Caco-2 (cell line): ENCODE measurements at regions not wholly inside any gene's neighbourhood (a gene's known extent, or its start where the extent isn't known, plus 50 kb on each side); places are given as distances from the start of the nearest gene placed in this dataset.

Experiments
- BruUV-seq: library from RNA; stranded (reverse); fragments of 400-500 nt; replicated peaks from 2 replicates; lab custom pipeline; 2021; lab: Mats Ljungman, UMichigan
- CTCF ChIA-PET: fragments of 300-600 bp; sonication (Branson Sonifier 250); formaldehyde crosslinking; loops from one replicate; lab custom pipeline; 2022; ENCODE audit warnings: antibody characterized with exemption; lab: Charles Lee
- POLR2A ChIA-PET: fragments of 300-600 bp; sonication (Branson Sonifier 250); formaldehyde crosslinking; loops from one replicate; lab custom pipeline; 2022; ENCODE audit warnings: antibody characterized with exemption; lab: Charles Lee
- DNase-seq, 2 experiments: peaks; one replicate each; pipeline versions ENCODE4 v3.0.0 to v3.0.0-alpha.2; 2020 to 2022
- H3K27me3 ChIP-seq: replicated peaks from 2 replicates; pipeline ENCODE4 v1.6.0; 2011; ENCODE audit warnings: low read length; ENCODE audit not compliant: control insufficient read depth, insufficient read depth
- H3K36me3 ChIP-seq: 2 replicates; pipeline ENCODE4 v1.5.1; 2011; ENCODE audit warnings: low read length; ENCODE audit not compliant: control insufficient read depth, insufficient read depth
- H3K4me1 ChIP-seq: fragments of 250-450 bp; sonication (Bioruptor Pico); 2 replicates; pipeline ENCODE4 v1.5.1; 2020; ENCODE audit warnings: mild to moderate bottlenecking
- H3K4me3 ChIP-seq: 2 replicates; pipeline ENCODE4 v1.5.1; 2011; ENCODE audit warnings: low read depth, mild to moderate bottlenecking, control low read depth, low read length
- H3K9me3 ChIP-seq: fragments of 250-450 bp; sonication (Bioruptor Pico); 2 replicates; pipeline ENCODE4 v1.5.1; 2020; ENCODE audit warnings: mild to moderate bottlenecking, moderate library complexity
- H3K27ac Mint-ChIP-seq: one replicate; pipeline ENCODE4 v1.8.0; 2022; ENCODE audit warnings: mixed read lengths; ENCODE audit not compliant: unreplicated experiment
- H3K27me3 Mint-ChIP-seq: one replicate; pipeline ENCODE4 v1.8.0; 2022; ENCODE audit warnings: mixed read lengths; ENCODE audit not compliant: insufficient read depth, unreplicated experiment
- H3K36me3 Mint-ChIP-seq: one replicate; pipeline ENCODE4 v1.8.0; 2022; ENCODE audit warnings: mild to moderate bottlenecking, mixed read lengths; ENCODE audit not compliant: insufficient read depth, unreplicated experiment
- H3K4me1 Mint-ChIP-seq: one replicate; pipeline ENCODE4 v1.8.0; 2022; ENCODE audit warnings: low read depth, mixed read lengths; ENCODE audit not compliant: unreplicated experiment
- H3K4me3 Mint-ChIP-seq: one replicate; pipeline ENCODE4 v1.8.0; 2022; ENCODE audit warnings: mild to moderate bottlenecking, moderate library complexity, mixed read lengths; ENCODE audit not compliant: unreplicated experiment
- H3K9me3 Mint-ChIP-seq: one replicate; pipeline ENCODE4 v1.8.0; 2022; ENCODE audit warnings: mixed read lengths; ENCODE audit not compliant: unreplicated experiment
- intact Hi-C: fragments of 100-400 bp; cut with micrococcal nuclease; formaldehyde crosslinking; loops from one replicate; pipeline ENCODE4 v1.10.0; 2022; ENCODE audit not compliant: unreplicated experiment
- TF ChIP-seq, protein P1 (sequence below), 2 experiments: fragments of 200-600 bp in 1 of 2; IDR thresholded peaks; 1 replicate in 1 of 2; 2 replicates in 1 of 2; pipeline versions ENCODE4 v1.5.1 to v1.8.0; 2011 to 2022; ENCODE audit warnings: antibody characterized with exemption in 1 of 2, control low read depth in 1 of 2, inconsistent platforms in 1 of 2, low read depth in 1 of 2, low read length in 1 of 2, mild to moderate bottlenecking in 1 of 2, moderate library complexity in 1 of 2; ENCODE audit not compliant: insufficient read depth in 1 of 2, severe bottlenecking in 1 of 2, unreplicated experiment in 1 of 2

DNA sequence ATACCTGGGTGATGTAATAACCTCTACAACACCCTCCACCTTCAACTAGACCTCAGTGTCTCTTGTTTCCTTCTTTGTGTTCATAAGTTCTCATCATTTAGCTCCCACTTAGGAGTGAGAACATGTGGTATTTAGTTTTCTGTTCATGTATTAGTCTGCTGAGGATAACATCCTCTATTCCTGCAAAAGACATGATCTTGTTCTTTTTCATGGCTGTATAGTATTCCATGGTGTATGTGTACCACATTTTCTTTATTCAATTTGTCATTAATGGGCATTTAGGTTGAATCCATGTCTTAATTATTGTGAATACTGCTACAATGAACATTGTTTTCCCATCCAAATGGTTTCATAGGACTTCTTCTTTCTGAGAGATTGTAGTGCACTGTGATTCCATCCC, 135.7 kb downstream of the MBL2 start:
- no peak for DNase-seq
- intact Hi-C loops = loop anchor here (1.0 to 2.0 kb wide), 4 partner anchors 38 to 329 kb away; no protein-coding TSS in a partner anchor
- no TSS peak for BruUV-seq
- Histone ChIP-seq H3K36me3 (no peaks in the 10 kb centered on the region), H3K27me3 (no peaks in the 10 kb centered on the region), H3K9me3 (peaks cover 6% of the 10 kb centered on the region; the same call in 1 of the 2 replicates), H3K4me1 (peaks cover 27% of the 10 kb centered on the region), H3K4me3 (no peak overlapping the region)
- no peak overlapping the region for H3K4me3 Mint-ChIP-seq
- no peaks in the 10 kb centered on the region for H3K27me3 Mint-ChIP-seq
- no peak overlapping the region for H3K27ac Mint-ChIP-seq
- peaks cover 8% of the 10 kb centered on the region for H3K9me3 Mint-ChIP-seq
- TF ChIP-seq, protein P1, sequence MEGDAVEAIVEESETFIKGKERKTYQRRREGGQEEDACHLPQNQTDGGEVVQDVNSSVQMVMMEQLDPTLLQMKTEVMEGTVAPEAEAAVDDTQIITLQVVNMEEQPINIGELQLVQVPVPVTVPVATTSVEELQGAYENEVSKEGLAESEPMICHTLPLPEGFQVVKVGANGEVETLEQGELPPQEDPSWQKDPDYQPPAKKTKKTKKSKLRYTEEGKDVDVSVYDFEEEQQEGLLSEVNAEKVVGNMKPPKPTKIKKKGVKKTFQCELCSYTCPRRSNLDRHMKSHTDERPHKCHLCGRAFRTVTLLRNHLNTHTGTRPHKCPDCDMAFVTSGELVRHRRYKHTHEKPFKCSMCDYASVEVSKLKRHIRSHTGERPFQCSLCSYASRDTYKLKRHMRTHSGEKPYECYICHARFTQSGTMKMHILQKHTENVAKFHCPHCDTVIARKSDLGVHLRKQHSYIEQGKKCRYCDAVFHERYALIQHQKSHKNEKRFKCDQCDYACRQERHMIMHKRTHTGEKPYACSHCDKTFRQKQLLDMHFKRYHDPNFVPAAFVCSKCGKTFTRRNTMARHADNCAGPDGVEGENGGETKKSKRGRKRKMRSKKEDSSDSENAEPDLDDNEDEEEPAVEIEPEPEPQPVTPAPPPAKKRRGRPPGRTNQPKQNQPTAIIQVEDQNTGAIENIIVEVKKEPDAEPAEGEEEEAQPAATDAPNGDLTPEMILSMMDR (IDR thresholded peaks at IDR 0.05; ENCODE audit: insufficient read depth in 1 of 2, low read depth in 1 of 2, low read length in 1 of 2, severe bottlenecking in 1 of 2, unreplicated experiment in 1 of 2) = no peak
- CTCF ChIA-PET = interaction anchor here (0.9 kb wide), 1 partner anchor 92 kb away, joined by 3 read pairs; no protein-coding TSS in a partner anchor
- no peaks in the 10 kb centered on the region for H3K36me3 Mint-ChIP-seq
- peaks cover 34% of the 10 kb centered on the region for H3K4me1 Mint-ChIP-seq
- POLR2A ChIA-PET = no interaction called here

DNA sequence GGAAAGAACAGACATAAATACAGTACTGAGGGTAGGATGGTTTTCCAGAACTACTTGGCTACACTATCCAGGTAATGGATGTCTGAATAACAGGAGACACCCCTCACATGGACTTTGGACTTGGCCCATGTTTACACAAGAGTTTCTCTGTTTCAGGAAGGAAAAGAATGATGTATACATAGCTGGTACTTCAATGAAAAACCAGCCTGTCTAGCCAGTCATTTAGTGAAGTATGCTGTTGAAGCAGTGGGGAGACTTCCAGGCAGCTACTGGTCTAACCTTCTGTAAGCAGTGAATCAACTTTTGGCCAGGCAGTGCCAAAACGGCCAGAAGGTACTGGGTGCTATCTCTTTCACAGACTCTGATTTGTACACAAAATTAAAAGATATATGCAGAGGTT, 135.0 kb downstream of the MBL2 start:
- peak; percentile 86 to 89 for DNase-seq
- Mint-ChIP-seq H3K9me3 (peaks cover 8% of the 10 kb centered on the region), H3K36me3 (no peaks in the 10 kb centered on the region), H3K4me3 (peak overlapping the region; percentile 14), H3K27ac (peak overlapping the region; percentile 57), H3K4me1 (peaks cover 40% of the 10 kb centered on the region), H3K27me3 (no peaks in the 10 kb centered on the region)
- CTCF ChIA-PET = interaction anchor here (0.5 to 1.0 kb wide), 6 partner anchors 45 to 330 kb away, joined by 3 to 9 read pairs (median 4); partner anchors contain the start of gene DKK1
- POLR2A ChIA-PET = interaction anchor here (0.6 kb wide), 1 partner anchor 324 kb away, joined by 5 read pairs; the partner anchor contains the start of gene DKK1
- Histone ChIP-seq H3K9me3 (peaks cover 6% of the 10 kb centered on the region; the same call in 1 of the 2 replicates), H3K4me1 (peaks cover 34% of the 10 kb centered on the region), H3K4me3 (no peak overlapping the region), H3K27me3 (no peaks in the 10 kb centered on the region), H3K36me3 (no peaks in the 10 kb centered on the region)
- BruUV-seq = no TSS peak
- intact Hi-C loops = loop anchor here (1.0 to 2.0 kb wide), 4 partner anchors 39 to 329 kb away; no protein-coding TSS in a partner anchor
- TF ChIP-seq, protein P1 (IDR thresholded peaks at IDR 0.05; ENCODE audit: insufficient read depth in 1 of 2, low read depth in 1 of 2, low read length in 1 of 2, severe bottlenecking in 1 of 2, unreplicated experiment in 1 of 2) = no peak

DNA sequence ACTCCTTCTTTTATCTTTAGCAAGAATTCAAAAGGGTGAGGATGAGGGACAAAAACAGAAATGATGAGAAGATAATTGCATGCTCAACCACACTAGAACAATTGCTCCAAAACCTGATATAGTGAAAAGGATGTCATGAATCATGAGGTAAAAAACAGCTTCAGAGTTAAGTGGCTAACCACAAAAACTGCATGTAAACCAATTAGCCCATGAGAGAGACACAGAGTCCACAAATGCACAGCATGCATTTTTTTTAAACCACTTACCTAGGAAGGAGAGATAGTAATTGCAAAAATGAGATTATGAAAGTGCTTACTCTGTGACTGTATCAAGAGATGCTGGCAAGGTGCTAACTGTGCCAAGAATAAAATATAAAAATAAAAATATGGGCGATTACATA, 132.9 kb downstream of the MBL2 start:
- Histone ChIP-seq H3K9me3 (peaks cover 6% of the 10 kb centered on the region; the same call in 1 of the 2 replicates), H3K4me3 (no peak overlapping the region), H3K36me3 (no peaks in the 10 kb centered on the region), H3K27me3 (no peaks in the 10 kb centered on the region), H3K4me1 (peaks cover 41% of the 10 kb centered on the region)
- TF ChIP-seq, protein P1 (IDR thresholded peaks at IDR 0.05; ENCODE audit: insufficient read depth in 1 of 2, low read depth in 1 of 2, low read length in 1 of 2, severe bottlenecking in 1 of 2, unreplicated experiment in 1 of 2) = no peak
- peaks cover 58% of the 10 kb centered on the region for H3K4me1 Mint-ChIP-seq
- H3K27me3 Mint-ChIP-seq = no peaks in the 10 kb centered on the region
- no peak for DNase-seq
- CTCF ChIA-PET = no interaction called here
- H3K4me3 Mint-ChIP-seq = no peak overlapping the region
- intact Hi-C loops = no loop called here
- peaks cover 8% of the 10 kb centered on the region for H3K9me3 Mint-ChIP-seq
- POLR2A ChIA-PET = no interaction called here
- no peak overlapping the region for H3K27ac Mint-ChIP-seq
- no TSS peak for BruUV-seq
- H3K36me3 Mint-ChIP-seq = no peaks in the 10 kb centered on the region
